ENCODE measurements at regions not wholly inside any gene's neighbourhood (a gene's known extent, or its start where the extent isn't known, plus 50 kb on each side); places are given as distances from the start of the nearest gene placed in this dataset.

GRCh38 chr2:65876114-65876513 lies 443.7 kb upstream of the SPRED2 start:
- H3K27me3 ChIP-seq (ENCODE audit: insufficient read depth, poor library complexity, severe bottlenecking) = no peaks in the 10 kb centered on the region
- no peak for DNase-seq (ENCODE audit: low spot score)

GRCh38 chr2:65870826-65871225 lies 438.4 kb upstream of the SPRED2 start:
- Histone ChIP-seq H3K27me3 (ENCODE audit: insufficient read depth, poor library complexity, severe bottlenecking) (peaks cover 4% of the 10 kb centered on the region), H3K27ac (ENCODE audit: poor library complexity, severe bottlenecking) (no peak overlapping the region), H3K36me3 (ENCODE audit: low read depth) (no peaks in the 10 kb centered on the region), H3K9me3 (ENCODE audit: severe bottlenecking) (no peaks in the 10 kb centered on the region), H3K4me3 (ENCODE audit: severe bottlenecking) (no peak overlapping the region), H3K4me1 (ENCODE audit: insufficient read depth, poor library complexity, severe bottlenecking) (no peaks in the 10 kb centered on the region)
- TF ChIP-seq CTCF (IDR thresholded peaks at IDR 0.05; ENCODE audit: poor library complexity, severe bottlenecking) = no peak
- ATAC-seq (ENCODE audit: low read depth) = no peak
- DNase-seq (ENCODE audit: low spot score) = no peak

More at GRCh38 chr2:65876114-65876513, 443.7 kb upstream of the SPRED2 start:
- no peak overlapping the region for H3K27ac ChIP-seq (ENCODE audit: poor library complexity, severe bottlenecking)
- no peak for ATAC-seq (ENCODE audit: low read depth)
- no peaks in the 10 kb centered on the region for H3K4me1 ChIP-seq (ENCODE audit: insufficient read depth, poor library complexity, severe bottlenecking)
- TF ChIP-seq CTCF (IDR thresholded peaks at IDR 0.05; ENCODE audit: poor library complexity, severe bottlenecking) = no peak
- H3K36me3 ChIP-seq (ENCODE audit: low read depth) = no peaks in the 10 kb centered on the region
- H3K9me3 ChIP-seq (ENCODE audit: severe bottlenecking) = no peaks in the 10 kb centered on the region
- no peak overlapping the region for H3K4me3 ChIP-seq (ENCODE audit: severe bottlenecking)

- ATAC-seq (ENCODE audit: low read depth) (no peak), DNase-seq (ENCODE audit: low spot score) (no peak)
- Histone ChIP-seq H3K4me1 (ENCODE audit: insufficient read depth, poor library complexity, severe bottlenecking) (no peaks in the 10 kb centered on the region), H3K9me3 (ENCODE audit: severe bottlenecking) (no peaks in the 10 kb centered on the region), H3K4me3 (ENCODE audit: severe bottlenecking) (no peak overlapping the region), H3K27me3 (ENCODE audit: insufficient read depth, poor library complexity, severe bottlenecking) (peaks cover 4% of the 10 kb centered on the region), H3K27ac (ENCODE audit: poor library complexity, severe bottlenecking) (no peak overlapping the region), H3K36me3 (ENCODE audit: low read depth) (no peaks in the 10 kb centered on the region)
- TF ChIP-seq CTCF (IDR thresholded peaks at IDR 0.05; ENCODE audit: poor library complexity, severe bottlenecking) = no peak
Measured at GRCh38 chr2:65869296-65869695, 436.9 kb upstream of the SPRED2 start.

DNA sequence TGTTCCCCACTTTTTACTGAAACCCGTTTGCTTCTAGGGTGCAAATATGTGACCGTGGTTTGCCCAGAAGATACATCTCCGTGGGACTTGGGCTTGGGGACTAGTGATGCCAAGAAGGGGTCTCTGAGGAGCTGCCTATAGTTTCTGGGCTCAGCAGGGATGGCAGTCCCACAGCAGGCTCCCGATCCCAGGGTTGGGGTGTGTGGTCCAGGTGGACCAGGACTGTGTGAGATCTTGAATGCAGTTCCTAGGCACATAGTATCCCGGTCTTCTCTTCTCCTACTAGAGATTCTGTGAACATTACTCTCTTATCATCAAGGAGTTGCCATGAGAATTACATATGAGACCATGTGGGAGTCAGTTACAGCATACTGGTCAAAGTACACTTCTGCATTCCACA lies 435.8 kb upstream of the SPRED2 start:
- ATAC-seq (ENCODE audit: low read depth) (no peak), DNase-seq (ENCODE audit: low spot score) (no peak)
- no peaks in the 10 kb centered on the region for H3K36me3 ChIP-seq (ENCODE audit: low read depth)
- no peak overlapping the region for H3K27ac ChIP-seq (ENCODE audit: poor library complexity, severe bottlenecking)
- H3K9me3 ChIP-seq (ENCODE audit: severe bottlenecking) = no peaks in the 10 kb centered on the region
- no peaks in the 10 kb centered on the region for H3K4me1 ChIP-seq (ENCODE audit: insufficient read depth, poor library complexity, severe bottlenecking)
- H3K4me3 ChIP-seq (ENCODE audit: severe bottlenecking) = no peak overlapping the region
- no peak for TF ChIP-seq CTCF (IDR thresholded peaks at IDR 0.05; ENCODE audit: poor library complexity, severe bottlenecking)
- peaks cover 4% of the 10 kb centered on the region for H3K27me3 ChIP-seq (ENCODE audit: insufficient read depth, poor library complexity, severe bottlenecking)

- no peak overlapping the region for H3K27ac ChIP-seq (ENCODE audit: poor library complexity, severe bottlenecking)
- no peaks in the 10 kb centered on the region for H3K4me1 ChIP-seq (ENCODE audit: insufficient read depth, poor library complexity, severe bottlenecking)
- no peak for ATAC-seq (ENCODE audit: low read depth)
- H3K36me3 ChIP-seq (ENCODE audit: low read depth) = no peaks in the 10 kb centered on the region
- no peak for DNase-seq (ENCODE audit: low spot score)
- peaks cover 4% of the 10 kb centered on the region for H3K27me3 ChIP-seq (ENCODE audit: insufficient read depth, poor library complexity, severe bottlenecking)
- no peak for TF ChIP-seq CTCF (IDR thresholded peaks at IDR 0.05; ENCODE audit: poor library complexity, severe bottlenecking)
- no peak overlapping the region for H3K4me3 ChIP-seq (ENCODE audit: severe bottlenecking)
- no peaks in the 10 kb centered on the region for H3K9me3 ChIP-seq (ENCODE audit: severe bottlenecking)
Measured at GRCh38 chr2:65867446-65867845, 435.0 kb upstream of the SPRED2 start.

All from RWPE2 (cell line).